C4-2B (cell line): ENCODE measurements at regions not wholly inside any gene's neighbourhood (a gene's known extent, or its start where the extent isn't known, plus 50 kb on each side); places are given as distances from the start of the nearest gene placed in this dataset.

Experiments
- CTCF ChIP-seq: fragments of 450-650 bp; conservative IDR thresholded peaks from 2 replicates; pipeline ENCODE4 v1.5.1; 2017; ENCODE audit warnings: mild to moderate bottlenecking
- ZFX ChIP-seq: fragments of 450-650 bp; IDR thresholded peaks from 2 replicates; pipeline ENCODE4 v1.6.1; 2017

GRCh38 chr14:96710060-96710666 lies 87.0 kb upstream of the VRK1 start:
- TF ChIP-seq CTCF (no peak), ZFX (no peak)
